H1 (cell line): ENCODE measurements at regions not wholly inside any gene's neighbourhood (a gene's known extent, or its start where the extent isn't known, plus 50 kb on each side); places are given as distances from the start of the nearest gene placed in this dataset.

Experiments used
- CTCF ChIA-PET: fragments of 300-600 bp; sonication (Branson Sonifier 250); formaldehyde crosslinking; loops from one replicate; lab custom pipeline; 2021; ENCODE audit not compliant: partially characterized antibody; lab: Charles Lee
- POLR2A ChIA-PET: fragments of 300-600 bp; sonication (Branson Sonifier 250); formaldehyde crosslinking; loops from one replicate; lab custom pipeline; 2021; ENCODE audit warnings: inconsistent platforms; ENCODE audit not compliant: partially characterized antibody; lab: Charles Lee
- DNase-seq, 2 experiments: peaks; one replicate each; pipeline versions ENCODE4 v3.0.0 to v3.0.0-alpha.2; 2010 to 2022; ENCODE audit warnings: low spot score in 2 of 2, low read depth in 1 of 2, mixed read lengths in 1 of 2
- FAIRE-seq: peaks from 2 replicates; lab custom pipeline; 2011; peaks lifted over from hg19 to GRCh38; lab: Jason Lieb, UNC
- H2AFZ ChIP-seq: 2 replicates; pipeline ENCODE4 v1.8.1; 2012; ENCODE audit warnings: low read length, inconsistent platforms
- H2AK5ac ChIP-seq: 2 replicates; pipeline ENCODE4 v1.6.1; 2013; ENCODE audit warnings: low read depth, low read length
- H2BK120ac ChIP-seq: replicated peaks from 2 replicates; pipeline ENCODE3; 2013; ENCODE audit warnings: low read depth, low read length, inconsistent platforms
- H2BK12ac ChIP-seq: 2 replicates; pipeline ENCODE4 v1.6.1; 2013; ENCODE audit warnings: low read depth, low read length
- H2BK15ac ChIP-seq: 2 replicates; pipeline ENCODE4 v1.6.1; 2013; ENCODE audit warnings: low read length
- H2BK20ac ChIP-seq: 2 replicates; pipeline ENCODE4 v1.6.1; 2013; ENCODE audit warnings: low read length
- H2BK5ac ChIP-seq: 2 replicates; pipeline ENCODE4 v1.6.1; 2013; ENCODE audit warnings: low read depth, low read length
- H3K14ac ChIP-seq: 2 replicates; pipeline ENCODE4 v1.6.1; 2013; ENCODE audit warnings: inconsistent platforms; ENCODE audit not compliant: insufficient read length
- H3K18ac ChIP-seq: 2 replicates; pipeline ENCODE4 v1.6.1; 2013; ENCODE audit warnings: low read length; ENCODE audit errors: extremely low read depth
- H3K23ac ChIP-seq: 2 replicates; pipeline ENCODE4 v1.6.1; 2013; ENCODE audit warnings: inconsistent platforms; ENCODE audit not compliant: insufficient read length
- H3K23me2 ChIP-seq: 2 replicates; pipeline ENCODE4 v1.6.1; 2013; ENCODE audit warnings: low read depth, low read length
- H3K27ac ChIP-seq: 2 replicates; pipeline ENCODE4 v1.6.1; 2011; ENCODE audit warnings: low read depth, low read length, inconsistent platforms
- H3K27me3 ChIP-seq, 4 experiments: replicated peaks in 1 of 4; 1 replicate in 1 of 4; 2 replicates in 3 of 4; pipeline versions ENCODE4 v1.6.1 to v1.8.1; 2011 to 2013; ENCODE audit warnings: low read length in 3 of 4, mild to moderate bottlenecking in 3 of 4, inconsistent platforms in 2 of 4, mixed read lengths in 2 of 4, moderate library complexity in 1 of 4; ENCODE audit not compliant: control insufficient read depth in 3 of 4, insufficient read depth in 3 of 4; ENCODE audit errors: extremely low read depth in 1 of 4
- H3K36me3 ChIP-seq, 4 experiments: 2 replicates each; pipeline versions ENCODE4 v1.6.1 to v1.8.1; 2011 to 2013; ENCODE audit warnings: mild to moderate bottlenecking in 4 of 4, low read length in 3 of 4, moderate library complexity in 2 of 4, control low read depth in 1 of 4, inconsistent platforms in 1 of 4; ENCODE audit not compliant: insufficient read depth in 4 of 4, control insufficient read depth in 2 of 4
- H3K4ac ChIP-seq: replicated peaks from 2 replicates; pipeline ENCODE3; 2013; ENCODE audit warnings: low read length, low read depth, mixed read lengths, inconsistent platforms; ENCODE audit not compliant: insufficient read length
- H3K4me1 ChIP-seq, 4 experiments: replicated peaks in 1 of 4; 1 replicate in 1 of 4; 2 replicates in 3 of 4; pipeline versions ENCODE4 v1.6.1 to v1.8.1; 2011 to 2013; ENCODE audit warnings: low read length in 3 of 4, inconsistent platforms in 2 of 4, mixed read lengths in 1 of 4; ENCODE audit not compliant: insufficient read depth in 4 of 4, control insufficient read depth in 3 of 4
- H3K4me2 ChIP-seq, 2 experiments: 2 replicates each; pipeline versions ENCODE4 v1.6.1 to v1.8.1; 2011 to 2013; ENCODE audit warnings: low read depth in 2 of 2, low read length in 2 of 2, control low read depth in 1 of 2, inconsistent platforms in 1 of 2, mild to moderate bottlenecking in 1 of 2; ENCODE audit not compliant: insufficient read depth in 1 of 2
- H3K4me3 ChIP-seq, 4 experiments: fragments of 200-600, 300-600 bp in 1 of 4; sonication (generic), shearing (Covaris generic), sonication (Bioruptor Twin) in 1 of 4; 2 replicates each; pipeline versions ENCODE4 v1.5.1 to v1.8.1; 2011 to 2016; ENCODE audit warnings: low read length in 4 of 4, low read depth in 3 of 4, control low read depth in 2 of 4, inconsistent platforms in 2 of 4, mild to moderate bottlenecking in 2 of 4, mixed read lengths in 1 of 4, moderate library complexity in 1 of 4; ENCODE audit not compliant: insufficient read depth in 2 of 4; ENCODE audit errors: extremely low read depth in 1 of 4
- H3K56ac ChIP-seq: replicated peaks from 2 replicates; pipeline ENCODE3; 2013; ENCODE audit warnings: low read depth, mild to moderate bottlenecking, mixed read lengths, low read length, inconsistent platforms; ENCODE audit not compliant: insufficient read length
- H3K79me1 ChIP-seq: 2 replicates; pipeline ENCODE4 v1.6.1; 2013; ENCODE audit warnings: low read depth, low read length, control low read depth
- H3K79me2 ChIP-seq, 2 experiments: 2 replicates each; pipeline versions ENCODE4 v1.6.1 to v1.8.1; 2012 to 2013; ENCODE audit warnings: low read length in 2 of 2, mild to moderate bottlenecking in 2 of 2, inconsistent platforms in 1 of 2; ENCODE audit not compliant: insufficient read depth in 2 of 2, control insufficient read depth in 1 of 2
- H3K9ac ChIP-seq, 4 experiments: replicated peaks in 1 of 4; 1 replicate in 1 of 4; 2 replicates in 3 of 4; pipeline versions ENCODE4 v1.6.1 to v1.8.1; 2011 to 2013; ENCODE audit warnings: low read depth in 3 of 4, low read length in 3 of 4, control low read depth in 2 of 4, mild to moderate bottlenecking in 2 of 4, moderate library complexity in 2 of 4, inconsistent platforms in 1 of 4; ENCODE audit errors: extremely low read depth in 1 of 4
- H3K9me3 ChIP-seq, 2 experiments: 2 replicates each; pipeline versions ENCODE4 v1.6.1 to v1.8.1; 2012 to 2013; ENCODE audit warnings: mild to moderate bottlenecking in 2 of 2, moderate library complexity in 2 of 2, control low read depth in 1 of 2, inconsistent platforms in 1 of 2, low read depth in 1 of 2, low read length in 1 of 2, mixed read lengths in 1 of 2; ENCODE audit not compliant: insufficient read depth in 2 of 2
- H4K20me1 ChIP-seq, 2 experiments: replicated peaks in 1 of 2; 2 replicates each; pipeline versions ENCODE3 to v1.8.1; 2011 to 2013; ENCODE audit warnings: inconsistent platforms in 2 of 2, low read length in 2 of 2, mild to moderate bottlenecking in 1 of 2; ENCODE audit not compliant: insufficient read depth in 2 of 2, control insufficient read depth in 1 of 2
- H4K5ac ChIP-seq: 2 replicates; pipeline ENCODE4 v1.6.1; 2013; ENCODE audit warnings: low read length, low read depth, mixed read lengths, inconsistent platforms; ENCODE audit not compliant: insufficient read length
- H4K8ac ChIP-seq: 2 replicates; pipeline ENCODE4 v1.8.0; 2013; ENCODE audit warnings: mild to moderate bottlenecking, moderate library complexity, low read length, inconsistent platforms; ENCODE audit not compliant: insufficient read depth; ENCODE audit errors: extremely low read depth
- H4K91ac ChIP-seq: replicated peaks from 2 replicates; pipeline ENCODE3; 2013; ENCODE audit warnings: low read length, mixed read lengths, inconsistent platforms; ENCODE audit not compliant: insufficient read length
- KDM1A ChIP-seq: fragments of 200-600, 300-600 bp; sonication (generic); IDR thresholded peaks from 2 replicates; pipeline ENCODE4 v1.7.1; 2016; ENCODE audit warnings: mild to moderate bottlenecking, low read length, borderline replicate concordance
- SUZ12 ChIP-seq: fragments of 200-600 bp; sonication (generic); IDR thresholded peaks from 2 replicates; pipeline ENCODE4 v1.6.1; 2012; ENCODE audit warnings: mild to moderate bottlenecking, inconsistent platforms, low read length, moderate library complexity, mixed read lengths
- WGBS, 2 experiments: shearing (Covaris generic) in 1 of 2; methylation state at CpG; one replicate each; pipeline versions ENCODE4 v1.1.6 to v1.1.7; 2013 to 2015; ENCODE audit warnings: low lambda C conversion rate in 2 of 2, mixed read lengths in 2 of 2, inconsistent platforms in 1 of 2, low coverage in 1 of 2, missing lambda C conversion rate in 1 of 2; ENCODE audit not compliant: insufficient replicate concordance in 2 of 2, insufficient coverage in 1 of 2, insufficient read length in 1 of 2; ENCODE audit errors: extremely low coverage in 1 of 2, missing lambda C conversion rate in 1 of 2; 5-methylcytosine and 5-hydroxymethylcytosine counted together

DNA sequence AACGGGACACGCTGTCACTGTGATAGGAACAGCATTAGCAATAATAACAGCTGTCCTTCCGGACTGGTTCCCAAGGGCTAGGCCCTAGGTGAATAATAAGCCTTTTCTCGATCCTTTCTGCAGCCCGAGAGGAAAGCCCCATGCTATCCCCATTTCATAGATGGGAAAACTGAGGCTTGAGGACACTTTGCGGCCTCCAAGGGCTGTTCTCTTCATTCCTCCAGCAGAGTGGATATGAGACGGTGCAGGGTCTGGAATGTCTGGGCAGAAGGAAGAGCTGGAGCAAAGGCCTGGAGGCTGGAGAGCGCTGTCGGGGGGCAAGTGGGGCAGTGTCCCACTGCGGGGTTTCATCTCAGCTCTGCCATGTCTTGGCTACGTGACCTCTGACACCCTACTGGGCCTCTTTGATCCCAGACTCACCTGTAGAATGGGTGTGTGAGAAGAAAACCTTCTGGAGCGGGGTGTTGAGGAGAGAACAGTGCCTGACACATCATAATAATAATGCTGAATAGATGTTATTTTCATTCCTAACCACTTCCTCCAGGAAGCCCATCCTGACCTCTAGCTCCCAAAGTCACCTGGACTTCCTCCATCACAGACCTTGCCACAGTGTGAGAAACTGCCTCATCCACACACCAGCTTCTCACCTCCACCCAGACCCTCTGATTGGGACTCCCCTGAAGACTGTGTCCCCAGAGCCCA is 74.8 kb downstream of the CEBPB start:
- peaks cover 4 to 9% (median 8%) of the 10 kb centered on the region in 4 experiments; a peak in 6 of 7 replicates for H3K4me1 ChIP-seq
- 0 out of 2 replicates have a peak, but pooled peaks have one; percentile 36 for TF ChIP-seq KDM1A
- TF ChIP-seq SUZ12, result no peak
- H4K20me1 ChIP-seq, result no peaks in the 10 kb centered on the region
- H3K56ac ChIP-seq, result no peak overlapping the region
- H4K5ac ChIP-seq, result no peak overlapping the region
- no peak overlapping the region for H3K9ac ChIP-seq
- H2BK20ac ChIP-seq, result no peak overlapping the region
- ChIA-PET CTCF (interaction anchor here (0.6 to 5.0 kb wide), 11 partner anchors 9 to 237 kb away, joined by 3 to 45 read pairs (median 3); no protein-coding TSS in a partner anchor), POLR2A (interaction anchor here (0.6 kb wide), 1 partner anchor 630 kb away, joined by 4 read pairs; no protein-coding TSS in a partner anchor)
- FAIRE-seq (no peak), DNase-seq (no peak)
- no peak overlapping the region for H3K18ac ChIP-seq
- no peaks in the 10 kb centered on the region for H3K23me2 ChIP-seq
- H3K4me3 ChIP-seq, result no peak overlapping the region
- no peaks in the 10 kb centered on the region for H3K9me3 ChIP-seq
- no peak overlapping the region for H3K4me2 ChIP-seq
- no peak overlapping the region for H4K91ac ChIP-seq
- H4K8ac ChIP-seq, result peak overlapping the region; percentile 62
- no peak overlapping the region for H2BK12ac ChIP-seq
- H2AK5ac ChIP-seq, result no peak overlapping the region
- H2AFZ ChIP-seq, result no peak overlapping the region
- no peaks in the 10 kb centered on the region for H3K36me3 ChIP-seq
- no peak overlapping the region for H2BK120ac ChIP-seq
- no peak overlapping the region for H3K14ac ChIP-seq
- H2BK15ac ChIP-seq, result no peak overlapping the region
- H2BK5ac ChIP-seq, result no peak overlapping the region
- no peaks in the 10 kb centered on the region for H3K27me3 ChIP-seq
- no peaks in the 10 kb centered on the region for H3K79me2 ChIP-seq
- H3K4ac ChIP-seq, result no peak overlapping the region
- H3K79me1 ChIP-seq, result no peaks in the 10 kb centered on the region
- H3K27ac ChIP-seq, result no peak overlapping the region
- H3K23ac ChIP-seq, result no peak overlapping the region
- 86% methylated on average over 12 of the region's 12 CpGs; no CpG with 5 or more reads in 1 of the 2 experiments for WGBS, 2 experiments
